ENCODE measurements at regions not wholly inside any gene's neighbourhood (a gene's known extent, or its start where the extent isn't known, plus 50 kb on each side); places are given as distances from the start of the nearest gene placed in this dataset.

GRCh38 chr2:121075641-121076497, 209.1 kb downstream of the TFCP2L1 start:
- TF ChIP-seq REST (IDR thresholded peaks at IDR 0.05; ENCODE audit: insufficient read depth in 1 of 2, low read depth in 2 of 2, low read length in 2 of 2), result no peak
- TF ChIP-seq POLR2AphosphoS5 (IDR thresholded peaks at IDR 0.05; ENCODE audit: low read depth, low read length), result no peak
